Panc1 (cell line): ENCODE measurements at regions not wholly inside any gene's neighbourhood (a gene's known extent, or its start where the extent isn't known, plus 50 kb on each side); places are given as distances from the start of the nearest gene placed in this dataset.

Experiments
- ATAC-seq: fragments of 200-7000 bp; cut with Tn5 transposase; 2 replicates; pipeline ENCODE4 v1.9.1; 2020; ENCODE audit warnings: mild to moderate bottlenecking, moderate library complexity
- BruUV-seq: library from RNA; stranded (reverse); fragments of 400-500 nt; replicated peaks from 2 replicates; lab custom pipeline; 2021; lab: Mats Ljungman, UMichigan
- CTCF ChIA-PET: fragments of 300-600 bp; sonication (Branson Sonifier 250); formaldehyde crosslinking; loops from one replicate; lab custom pipeline; 2022; ENCODE audit warnings: antibody characterized with exemption; lab: Charles Lee
- POLR2A ChIA-PET: fragments of 300-600 bp; sonication (Branson Sonifier 250); formaldehyde crosslinking; loops from one replicate; lab custom pipeline; 2022; ENCODE audit warnings: antibody characterized with exemption; lab: Charles Lee
- DNase-seq: peaks from one replicate; pipeline ENCODE4 v3.0.0-alpha.2; 2010; ENCODE audit warnings: low read depth, low spot score
- H3K27ac ChIP-seq: 2 replicates; pipeline ENCODE4 v1.5.1; 2011; ENCODE audit warnings: mild to moderate bottlenecking, low read length, inconsistent platforms
- H3K27me3 ChIP-seq: fragments of 200-500 bp; sonication (Bioruptor generic); 2 replicates; pipeline ENCODE4 v1.6.0; 2014; ENCODE audit warnings: low read length, inconsistent platforms; ENCODE audit not compliant: control insufficient read depth, insufficient read depth
- H3K36me3 ChIP-seq: fragments of 200-500 bp; sonication (Bioruptor generic); 2 replicates; pipeline ENCODE4 v1.5.1; 2014; ENCODE audit warnings: inconsistent platforms, mild to moderate bottlenecking, low read length, moderate library complexity; ENCODE audit not compliant: control insufficient read depth, insufficient read depth
- H3K4me1 ChIP-seq: 2 replicates; pipeline ENCODE4 v1.5.1; 2011; ENCODE audit warnings: inconsistent platforms, mild to moderate bottlenecking, low read length, moderate library complexity; ENCODE audit not compliant: control insufficient read depth, insufficient read depth
- H3K4me3 ChIP-seq, 2 experiments: 2 replicates each; pipeline ENCODE4 v1.5.1; 2011 to 2012; ENCODE audit warnings: low read depth in 2 of 2, low read length in 2 of 2, mild to moderate bottlenecking in 2 of 2, inconsistent platforms in 1 of 2, moderate library complexity in 1 of 2
- H3K9me3 ChIP-seq: fragments of 200-500 bp; sonication (Bioruptor generic); 2 replicates; pipeline ENCODE4 v1.5.1; 2014; ENCODE audit warnings: low read depth, mild to moderate bottlenecking, inconsistent platforms, low read length, moderate library complexity; ENCODE audit not compliant: control insufficient read depth, insufficient read depth
- POLR2AphosphoS5 ChIP-seq: IDR thresholded peaks from 2 replicates; pipeline ENCODE4 v1.6.1; 2012; ENCODE audit warnings: mild to moderate bottlenecking, low read depth, low read length, moderate library complexity
- REST ChIP-seq, 2 experiments: IDR thresholded peaks; 2 replicates each; pipeline ENCODE4 v1.6.1; 2011 to 2012; ENCODE audit warnings: low read depth in 2 of 2, control low read depth in 1 of 2, low read length in 1 of 2, mild to moderate bottlenecking in 1 of 2, moderate library complexity in 1 of 2; ENCODE audit not compliant: insufficient read depth in 1 of 2
- SIN3A ChIP-seq: IDR thresholded peaks from 2 replicates; pipeline ENCODE4 v1.6.1; 2012; ENCODE audit warnings: low read depth, mild to moderate bottlenecking, low read length, moderate library complexity, borderline replicate concordance; ENCODE audit not compliant: insufficient read depth
- TCF7L2 ChIP-seq: IDR thresholded peaks from 2 replicates; pipeline ENCODE4 v1.6.1; 2011; ENCODE audit warnings: mild to moderate bottlenecking, low read depth, low read length, inconsistent platforms
- in situ Hi-C: cut with HindIII; loops from 2 replicates; pipeline ENCODE4 v1.10.0; 2016; ENCODE audit warnings: low sequenced_read_pairs, low pct_unique_long_range_greater_than_20kb
- intact Hi-C: fragments of 100-400 bp; cut with micrococcal nuclease; formaldehyde crosslinking; loops from one replicate; pipeline ENCODE4 v1.10.0; 2022; ENCODE audit not compliant: unreplicated experiment
- TF ChIP-seq, protein P1 (sequence below): fragments of 450-650 bp; IDR thresholded peaks from 2 replicates; pipeline ENCODE4 v1.5.1; 2017; ENCODE audit warnings: mild to moderate bottlenecking

- CTCF ChIA-PET: no interaction called here
- H3K4me1 ChIP-seq: no peaks in the 10 kb centered on the region
- BruUV-seq: no TSS peak
- in situ Hi-C loops (no loop called here), intact Hi-C loops (no loop called here)
- DNase-seq (no peak), ATAC-seq (no peak)
- no peak overlapping the region for H3K27ac ChIP-seq
- no peaks in the 10 kb centered on the region for H3K27me3 ChIP-seq
- TF ChIP-seq, protein P1, sequence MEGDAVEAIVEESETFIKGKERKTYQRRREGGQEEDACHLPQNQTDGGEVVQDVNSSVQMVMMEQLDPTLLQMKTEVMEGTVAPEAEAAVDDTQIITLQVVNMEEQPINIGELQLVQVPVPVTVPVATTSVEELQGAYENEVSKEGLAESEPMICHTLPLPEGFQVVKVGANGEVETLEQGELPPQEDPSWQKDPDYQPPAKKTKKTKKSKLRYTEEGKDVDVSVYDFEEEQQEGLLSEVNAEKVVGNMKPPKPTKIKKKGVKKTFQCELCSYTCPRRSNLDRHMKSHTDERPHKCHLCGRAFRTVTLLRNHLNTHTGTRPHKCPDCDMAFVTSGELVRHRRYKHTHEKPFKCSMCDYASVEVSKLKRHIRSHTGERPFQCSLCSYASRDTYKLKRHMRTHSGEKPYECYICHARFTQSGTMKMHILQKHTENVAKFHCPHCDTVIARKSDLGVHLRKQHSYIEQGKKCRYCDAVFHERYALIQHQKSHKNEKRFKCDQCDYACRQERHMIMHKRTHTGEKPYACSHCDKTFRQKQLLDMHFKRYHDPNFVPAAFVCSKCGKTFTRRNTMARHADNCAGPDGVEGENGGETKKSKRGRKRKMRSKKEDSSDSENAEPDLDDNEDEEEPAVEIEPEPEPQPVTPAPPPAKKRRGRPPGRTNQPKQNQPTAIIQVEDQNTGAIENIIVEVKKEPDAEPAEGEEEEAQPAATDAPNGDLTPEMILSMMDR: no peak
- TF ChIP-seq POLR2AphosphoS5 (no peak), TCF7L2 (no peak), SIN3A (no peak), REST (IDR thresholded peaks at IDR 0.05; ENCODE audit: insufficient read depth in 1 of 2, low read depth in 2 of 2, low read length in 1 of 2) (no peak)
- H3K36me3 ChIP-seq: no peaks in the 10 kb centered on the region
- POLR2A ChIA-PET: no interaction called here
- H3K9me3 ChIP-seq: no peaks in the 10 kb centered on the region
- H3K4me3 ChIP-seq: no peak overlapping the region
These were observed 64.2 kb upstream of the CFAP161 start for GRCh38 chr15:81069909-81070308.

DNA sequence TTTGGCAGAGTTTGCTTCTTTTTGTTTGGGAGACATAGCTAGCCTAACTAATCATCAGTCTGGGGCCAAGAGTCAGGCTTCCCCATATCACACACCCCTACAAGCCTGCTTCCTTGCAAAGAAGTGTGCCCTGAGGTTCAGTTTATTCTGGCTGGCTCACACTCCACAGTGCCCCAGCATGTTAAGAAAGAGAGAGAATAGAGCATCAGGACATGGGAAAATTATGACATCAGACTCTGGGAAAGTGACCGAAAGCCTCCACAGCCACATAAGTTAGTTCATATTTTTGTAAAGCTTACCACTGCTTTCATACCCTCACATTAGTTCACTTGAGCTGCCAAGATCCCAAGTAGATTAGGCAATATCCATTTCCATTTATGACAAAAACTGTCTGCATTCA, 63.0 kb upstream of the CFAP161 start:
- ChIA-PET POLR2A (no interaction called here), CTCF (no interaction called here)
- H3K36me3 ChIP-seq: no peaks in the 10 kb centered on the region
- TF ChIP-seq SIN3A: no peak
- H3K27ac ChIP-seq: no peak overlapping the region
- H3K4me1 ChIP-seq: no peaks in the 10 kb centered on the region
- DNase-seq: no peak
- no peaks in the 10 kb centered on the region for H3K9me3 ChIP-seq
- H3K27me3 ChIP-seq: no peaks in the 10 kb centered on the region
- no peak for ATAC-seq
- no peak overlapping the region for H3K4me3 ChIP-seq
- BruUV-seq: no TSS peak
- intact Hi-C loops (no loop called here), in situ Hi-C loops (no loop called here)

- intact Hi-C loops (no loop called here), in situ Hi-C loops (no loop called here)
- POLR2A ChIA-PET: no interaction called here
- ATAC-seq (no peak), DNase-seq (no peak)
- Histone ChIP-seq H3K27ac (no peak overlapping the region), H3K4me1 (no peaks in the 10 kb centered on the region), H3K4me3 (no peak overlapping the region), H3K9me3 (no peaks in the 10 kb centered on the region), H3K27me3 (no peaks in the 10 kb centered on the region), H3K36me3 (no peaks in the 10 kb centered on the region)
- BruUV-seq: no TSS peak
- TF ChIP-seq TCF7L2 (no peak), POLR2AphosphoS5 (no peak), REST (IDR thresholded peaks at IDR 0.05; ENCODE audit: insufficient read depth in 1 of 2, low read depth in 2 of 2, low read length in 1 of 2) (no peak), SIN3A (no peak)
- TF ChIP-seq, protein P1: no peak
- CTCF ChIA-PET: no interaction called here
These were observed 62.4 kb upstream of the CFAP161 start for GRCh38 chr15:81071705-81072104.
